NCI-H774 (cell line): ENCODE measurements at regions not wholly inside any gene's neighbourhood (a gene's known extent, or its start where the extent isn't known, plus 50 kb on each side); places are given as distances from the start of the nearest gene placed in this dataset.
"Not testable (repeated sequence)": the region's sequence is repeated elsewhere in the genome, so short reads cannot be mapped to it uniquely, and the experiment has no call there.

Experiments
- DNase-seq: peaks from one replicate; lab custom pipeline; 2025; lab: John Stamatoyannopoulos, UW

GRCh38 chr5:119694284-119694683, 64.9 kb downstream of the FAM170A start:
- no peak for DNase-seq

GRCh38 chr5:119706049-119706448, 76.7 kb downstream of the FAM170A start:
- DNase-seq = no peak

GRCh38 chr5:119708076-119708790, 78.9 kb downstream of the FAM170A start:
- no peak for DNase-seq

GRCh38 chr5:119721775-119722174, 92.4 kb downstream of the FAM170A start:
- no peak for DNase-seq

- DNase-seq = not testable (repeated sequence)
Observed at GRCh38 chr5:119725291-119725690, 95.9 kb downstream of the FAM170A start.

- no peak for DNase-seq
Observed at GRCh38 chr5:119726544-119726943, 97.2 kb downstream of the FAM170A start.

- no peak for DNase-seq
Observed at GRCh38 chr5:119740225-119740624, 110.9 kb downstream of the FAM170A start.

- DNase-seq = no peak
Observed at GRCh38 chr5:119741691-119742090, 112.3 kb downstream of the FAM170A start.

GRCh38 chr5:119742311-119742710, 113.0 kb downstream of the FAM170A start:
- no peak for DNase-seq

GRCh38 chr5:119743927-119744326, 114.6 kb downstream of the FAM170A start:
- DNase-seq = no peak

GRCh38 chr5:119745976-119746375, 116.6 kb downstream of the FAM170A start:
- no peak for DNase-seq

GRCh38 chr5:119746984-119747383, 117.6 kb downstream of the FAM170A start:
- DNase-seq = no peak

GRCh38 chr5:119750887-119751733, 121.8 kb downstream of the FAM170A start:
- DNase-seq = peak; percentile 10

- no peak for DNase-seq
Observed at GRCh38 chr5:119751734-119752094, 122.4 kb downstream of the FAM170A start.

GRCh38 chr5:119752921-119753886, 123.8 kb downstream of the FAM170A start:
- no peak for DNase-seq

- not testable (repeated sequence) for DNase-seq
Observed at GRCh38 chr5:119754825-119755224, 125.5 kb downstream of the FAM170A start.

- no peak for DNase-seq
Observed at GRCh38 chr5:119757276-119757675, 127.9 kb downstream of the FAM170A start.

GRCh38 chr5:119769695-119770693, 140.6 kb downstream of the FAM170A start:
- not testable (repeated sequence) for DNase-seq

GRCh38 chr5:119780145-119780544, 150.8 kb downstream of the FAM170A start:
- DNase-seq = not testable (repeated sequence)

- no peak for DNase-seq
Observed at GRCh38 chr5:119785057-119785456, 155.7 kb downstream of the FAM170A start.
